ENCODE measurements at regions not wholly inside any gene's neighbourhood (a gene's known extent, or its start where the extent isn't known, plus 50 kb on each side); places are given as distances from the start of the nearest gene placed in this dataset.

- Histone ChIP-seq H3K4me1 (ENCODE audit: insufficient read depth, low read length) (peaks cover 6% of the 10 kb centered on the region), H3K9me3 (ENCODE audit: low read length) (peaks cover 2% of the 10 kb centered on the region), H3K27me3 (ENCODE audit: insufficient read depth, low read length) (no peaks in the 10 kb centered on the region), H3K4me3 (ENCODE audit: low read length) (no peak overlapping the region), H3K36me3 (ENCODE audit: insufficient read depth, low read length) (no peaks in the 10 kb centered on the region), H2AFZ (ENCODE audit: low read depth, low read length) (no peak overlapping the region)
Observed at GRCh38 chr6:1109134-1109533, 202.8 kb upstream of the FOXQ1 start.

- Histone ChIP-seq H3K4me3 (ENCODE audit: low read length) (no peak overlapping the region), H3K27me3 (ENCODE audit: insufficient read depth, low read length) (no peaks in the 10 kb centered on the region), H3K9me3 (ENCODE audit: low read length) (peaks cover 2% of the 10 kb centered on the region), H3K36me3 (ENCODE audit: insufficient read depth, low read length) (no peaks in the 10 kb centered on the region), H3K4me1 (ENCODE audit: insufficient read depth, low read length) (peaks cover 11% of the 10 kb centered on the region), H2AFZ (ENCODE audit: low read depth, low read length) (no peak overlapping the region)
Observed at GRCh38 chr6:1108198-1108597, 203.7 kb upstream of the FOXQ1 start.

- H3K9me3 ChIP-seq (ENCODE audit: low read length), result peaks cover 2% of the 10 kb centered on the region
- H3K27me3 ChIP-seq (ENCODE audit: insufficient read depth, low read length), result no peaks in the 10 kb centered on the region
- H3K4me3 ChIP-seq (ENCODE audit: low read length), result no peak overlapping the region
- no peak overlapping the region for H2AFZ ChIP-seq (ENCODE audit: low read depth, low read length)
- peaks cover 11% of the 10 kb centered on the region for H3K4me1 ChIP-seq (ENCODE audit: insufficient read depth, low read length)
- no peaks in the 10 kb centered on the region for H3K36me3 ChIP-seq (ENCODE audit: insufficient read depth, low read length)
Observed at GRCh38 chr6:1107578-1107977, 204.3 kb upstream of the FOXQ1 start.

- Histone ChIP-seq H3K27me3 (ENCODE audit: insufficient read depth, low read length) (no peaks in the 10 kb centered on the region), H2AFZ (ENCODE audit: low read depth, low read length) (no peak overlapping the region), H3K9me3 (ENCODE audit: low read length) (peaks cover 2% of the 10 kb centered on the region), H3K36me3 (ENCODE audit: insufficient read depth, low read length) (no peaks in the 10 kb centered on the region), H3K4me3 (ENCODE audit: low read length) (no peak overlapping the region), H3K4me1 (ENCODE audit: insufficient read depth, low read length) (peaks cover 11% of the 10 kb centered on the region)
Observed at GRCh38 chr6:1105833-1106400, 206.0 kb upstream of the FOXQ1 start.

- no peak overlapping the region for H3K4me3 ChIP-seq (ENCODE audit: low read length)
- no peaks in the 10 kb centered on the region for H3K36me3 ChIP-seq (ENCODE audit: insufficient read depth, low read length)
- no peaks in the 10 kb centered on the region for H3K27me3 ChIP-seq (ENCODE audit: insufficient read depth, low read length)
- H3K9me3 ChIP-seq (ENCODE audit: low read length), result peaks cover 2% of the 10 kb centered on the region
- H2AFZ ChIP-seq (ENCODE audit: low read depth, low read length), result no peak overlapping the region
- peaks cover 11% of the 10 kb centered on the region for H3K4me1 ChIP-seq (ENCODE audit: insufficient read depth, low read length)
Observed at GRCh38 chr6:1104988-1105670, 206.8 kb upstream of the FOXQ1 start.

- Histone ChIP-seq H3K4me1 (ENCODE audit: insufficient read depth, low read length) (peaks cover 11% of the 10 kb centered on the region), H3K9me3 (ENCODE audit: low read length) (peaks cover 2% of the 10 kb centered on the region), H2AFZ (ENCODE audit: low read depth, low read length) (no peak overlapping the region), H3K36me3 (ENCODE audit: insufficient read depth, low read length) (no peaks in the 10 kb centered on the region), H3K27me3 (ENCODE audit: insufficient read depth, low read length) (no peaks in the 10 kb centered on the region), H3K4me3 (ENCODE audit: low read length) (no peak overlapping the region)
Observed at GRCh38 chr6:1103945-1104623, 207.8 kb upstream of the FOXQ1 start.

- Histone ChIP-seq H3K9me3 (ENCODE audit: low read length) (peaks cover 2% of the 10 kb centered on the region), H3K36me3 (ENCODE audit: insufficient read depth, low read length) (no peaks in the 10 kb centered on the region), H3K27me3 (ENCODE audit: insufficient read depth, low read length) (no peaks in the 10 kb centered on the region), H3K4me3 (ENCODE audit: low read length) (no peak overlapping the region), H3K4me1 (ENCODE audit: insufficient read depth, low read length) (peaks cover 11% of the 10 kb centered on the region), H2AFZ (ENCODE audit: low read depth, low read length) (no peak overlapping the region)
Observed at GRCh38 chr6:1103021-1103420, 208.9 kb upstream of the FOXQ1 start.

- H3K36me3 ChIP-seq (ENCODE audit: insufficient read depth, low read length), result no peaks in the 10 kb centered on the region
- H3K27me3 ChIP-seq (ENCODE audit: insufficient read depth, low read length), result no peaks in the 10 kb centered on the region
Observed at GRCh38 chr6:1100269-1100668, 211.6 kb upstream of the FOXQ1 start.

GRCh38 chr6:1099264-1099663, 212.6 kb upstream of the FOXQ1 start:
- Histone ChIP-seq H3K4me1 (ENCODE audit: insufficient read depth, low read length) (peaks cover 6% of the 10 kb centered on the region), H2AFZ (ENCODE audit: low read depth, low read length) (no peak overlapping the region), H3K27me3 (ENCODE audit: insufficient read depth, low read length) (no peaks in the 10 kb centered on the region), H3K9me3 (ENCODE audit: low read length) (no peaks in the 10 kb centered on the region), H3K4me3 (ENCODE audit: low read length) (no peak overlapping the region), H3K36me3 (ENCODE audit: insufficient read depth, low read length) (no peaks in the 10 kb centered on the region)

More at GRCh38 chr6:1100269-1100668, 211.6 kb upstream of the FOXQ1 start:
- H3K4me1 ChIP-seq (ENCODE audit: insufficient read depth, low read length), result peaks cover 11% of the 10 kb centered on the region
- no peak overlapping the region for H3K4me3 ChIP-seq (ENCODE audit: low read length)
- no peak overlapping the region for H2AFZ ChIP-seq (ENCODE audit: low read depth, low read length)
- H3K9me3 ChIP-seq (ENCODE audit: low read length), result no peaks in the 10 kb centered on the region

- H3K9me3 ChIP-seq (ENCODE audit: low read length), result no peaks in the 10 kb centered on the region
- H3K36me3 ChIP-seq (ENCODE audit: insufficient read depth, low read length), result no peaks in the 10 kb centered on the region
- no peak overlapping the region for H2AFZ ChIP-seq (ENCODE audit: low read depth, low read length)
- no peaks in the 10 kb centered on the region for H3K4me1 ChIP-seq (ENCODE audit: insufficient read depth, low read length)
- no peak overlapping the region for H3K4me3 ChIP-seq (ENCODE audit: low read length)
- H3K27me3 ChIP-seq (ENCODE audit: insufficient read depth, low read length), result no peaks in the 10 kb centered on the region
Observed at GRCh38 chr6:1096967-1097765, 214.7 kb upstream of the FOXQ1 start.

GRCh38 chr6:1094306-1094705, 217.6 kb upstream of the FOXQ1 start:
- no peak overlapping the region for H3K4me3 ChIP-seq (ENCODE audit: low read length)
- no peaks in the 10 kb centered on the region for H3K4me1 ChIP-seq (ENCODE audit: insufficient read depth, low read length)
- no peaks in the 10 kb centered on the region for H3K9me3 ChIP-seq (ENCODE audit: low read length)
- H3K27me3 ChIP-seq (ENCODE audit: insufficient read depth, low read length), result no peaks in the 10 kb centered on the region
- no peak overlapping the region for H2AFZ ChIP-seq (ENCODE audit: low read depth, low read length)
- no peaks in the 10 kb centered on the region for H3K36me3 ChIP-seq (ENCODE audit: insufficient read depth, low read length)

GRCh38 chr6:1091900-1092299, 220.0 kb upstream of the FOXQ1 start:
- Histone ChIP-seq H3K36me3 (ENCODE audit: insufficient read depth, low read length) (no peaks in the 10 kb centered on the region), H2AFZ (ENCODE audit: low read depth, low read length) (no peak overlapping the region), H3K4me1 (ENCODE audit: insufficient read depth, low read length) (no peaks in the 10 kb centered on the region), H3K9me3 (ENCODE audit: low read length) (no peaks in the 10 kb centered on the region), H3K4me3 (ENCODE audit: low read length) (no peak overlapping the region), H3K27me3 (ENCODE audit: insufficient read depth, low read length) (no peaks in the 10 kb centered on the region)

GRCh38 chr6:1089859-1090258, 222.0 kb upstream of the FOXQ1 start:
- H3K4me1 ChIP-seq (ENCODE audit: insufficient read depth, low read length), result no peaks in the 10 kb centered on the region
- H3K4me3 ChIP-seq (ENCODE audit: low read length), result no peak overlapping the region
- H3K27me3 ChIP-seq (ENCODE audit: insufficient read depth, low read length), result no peaks in the 10 kb centered on the region
- no peaks in the 10 kb centered on the region for H3K36me3 ChIP-seq (ENCODE audit: insufficient read depth, low read length)
- H2AFZ ChIP-seq (ENCODE audit: low read depth, low read length), result no peak overlapping the region
- no peaks in the 10 kb centered on the region for H3K9me3 ChIP-seq (ENCODE audit: low read length)

Data from neuron (in vitro differentiated cells).